Naive B cell (primary cell): ENCODE measurements at regions not wholly inside any gene's neighbourhood (a gene's known extent, or its start where the extent isn't known, plus 50 kb on each side); places are given as distances from the start of the nearest gene placed in this dataset.
A peak's percentile ranks its signal among the peaks of the same experiment; 100 is the strongest.
"Not testable (repeated sequence)": the region's sequence is repeated elsewhere in the genome, so short reads cannot be mapped to it uniquely, and the experiment has no call there.

Source experiments
- ATAC-seq, 2 donors: fragments of 150-1000 bp; cut with Tn5 transposase; 2 replicates each; pipeline ENCODE4 v1.10.0; 2021; ENCODE audit warnings: low read depth in 2 of 2, mild to moderate bottlenecking in 2 of 2, moderate library complexity in 2 of 2
- DNase-seq: peaks from one replicate; pipeline ENCODE4 v3.0.0; 2022
- H3K27ac Mint-ChIP-seq, 6 donors: one replicate each; pipeline ENCODE4 v1.8.0; 2020 to 2022; ENCODE audit warnings: mild to moderate bottlenecking in 6 of 6, mixed read lengths in 6 of 6, moderate library complexity in 5 of 6, inconsistent platforms in 2 of 6
- H3K27me3 Mint-ChIP-seq, 3 donors: one replicate each; pipeline ENCODE4 v1.8.0; 2021 to 2022; ENCODE audit warnings: mixed read lengths in 3 of 3, mild to moderate bottlenecking in 1 of 3
- H3K36me3 Mint-ChIP-seq, 2 donors: one replicate each; pipeline ENCODE4 v1.8.0; 2020 to 2022; ENCODE audit warnings: mixed read lengths in 2 of 2, inconsistent platforms in 1 of 2, mild to moderate bottlenecking in 1 of 2
- H3K4me1 Mint-ChIP-seq, 3 donors: one replicate each; pipeline ENCODE4 v1.8.0; 2020 to 2022; ENCODE audit warnings: mixed read lengths in 3 of 3, inconsistent platforms in 1 of 3, mild to moderate bottlenecking in 1 of 3, moderate library complexity in 1 of 3
- H3K4me3 Mint-ChIP-seq, 8 donors: one replicate each; pipeline ENCODE4 v1.8.0; 2020 to 2022; ENCODE audit warnings: mild to moderate bottlenecking in 8 of 8, mixed read lengths in 8 of 8, moderate library complexity in 8 of 8, inconsistent platforms in 2 of 8
- H3K9me3 Mint-ChIP-seq, 7 donors: one replicate each; pipeline ENCODE4 v1.8.0; 2020 to 2022; ENCODE audit warnings: mixed read lengths in 7 of 7, mild to moderate bottlenecking in 5 of 7, inconsistent platforms in 2 of 7, moderate library complexity in 1 of 7

DNA sequence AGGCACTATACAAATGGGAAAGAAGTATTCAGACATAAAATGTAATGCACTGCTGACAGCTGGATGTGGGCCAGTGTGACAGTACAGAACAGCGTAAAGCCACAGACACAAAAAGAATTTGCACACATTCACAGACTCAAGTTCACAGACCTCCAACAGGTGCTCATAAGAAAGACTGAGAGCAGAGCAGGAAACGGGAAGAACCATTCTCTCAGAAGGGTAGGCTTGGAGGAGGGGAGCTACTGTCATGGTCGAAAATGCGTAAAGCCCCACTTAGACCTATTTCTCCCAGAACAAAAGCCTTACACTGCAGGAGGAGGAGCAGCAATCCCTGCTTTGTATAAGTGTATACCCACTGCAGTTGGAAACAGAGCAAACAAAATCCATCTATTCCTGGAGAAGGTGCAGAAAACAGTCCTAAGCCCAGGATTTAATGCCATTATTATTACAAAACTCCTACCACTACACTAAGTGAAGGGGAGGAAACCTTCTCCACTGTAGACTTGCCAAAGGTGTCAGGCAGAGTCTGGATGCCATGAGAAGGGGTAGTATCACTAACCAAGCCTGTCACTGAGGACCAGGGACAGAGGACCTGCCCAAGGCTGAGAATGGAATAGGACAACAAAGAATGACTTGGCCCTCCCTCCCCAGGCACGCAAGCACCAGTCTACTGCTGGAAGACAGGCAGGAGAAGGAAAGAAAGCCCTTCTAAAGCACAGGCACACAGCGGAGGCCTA, 103.0 kb upstream of the FAM25C start:
- H3K4me3 Mint-ChIP-seq, H3K27me3 Mint-ChIP-seq, H3K36me3 Mint-ChIP-seq, H3K27ac Mint-ChIP-seq, H3K4me1 Mint-ChIP-seq, ATAC-seq, H3K9me3 Mint-ChIP-seq, DNase-seq: not testable (repeated sequence)

DNA sequence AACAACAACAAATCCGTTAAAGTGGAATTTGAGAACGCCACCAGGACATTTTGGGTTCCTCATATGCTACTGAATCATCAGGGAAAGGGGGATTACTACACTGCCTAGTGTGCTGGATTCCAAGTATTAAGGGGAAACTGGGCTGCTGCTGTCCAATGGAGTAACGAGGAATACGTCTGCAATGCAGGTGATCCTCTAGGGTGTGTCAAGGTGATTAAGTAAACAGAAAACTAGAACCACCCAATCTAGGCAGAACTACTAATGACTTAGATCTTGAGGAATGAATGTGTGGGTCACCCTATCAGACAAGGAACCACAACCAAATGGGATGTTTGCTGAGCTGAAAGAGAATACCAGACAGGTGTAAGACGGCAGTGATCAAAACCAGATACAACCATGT, 99.3 kb upstream of the FAM25C start:
- not testable (repeated sequence) for DNase-seq, H3K27ac Mint-ChIP-seq, H3K36me3 Mint-ChIP-seq, H3K9me3 Mint-ChIP-seq, H3K4me3 Mint-ChIP-seq, H3K4me1 Mint-ChIP-seq, H3K27me3 Mint-ChIP-seq, ATAC-seq

DNA sequence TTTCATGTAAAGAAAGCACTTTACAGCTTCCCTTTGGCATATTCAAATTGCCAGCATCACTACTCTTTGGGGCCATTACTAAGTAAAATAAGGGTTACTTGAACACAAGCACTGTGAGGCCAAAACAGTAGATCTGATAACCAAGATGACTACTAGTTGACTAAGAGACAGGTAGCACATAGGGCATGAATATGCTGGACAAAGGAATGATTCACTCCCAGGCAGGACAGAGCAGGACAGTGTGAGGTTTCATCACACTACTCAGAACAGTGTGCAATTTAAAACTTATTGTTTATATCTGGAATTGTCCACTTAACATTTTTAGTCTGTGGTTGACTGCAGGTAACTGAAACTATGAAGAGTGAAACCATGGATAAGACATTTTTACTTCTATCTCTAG, 91.1 kb upstream of the FAM25C start:
- ATAC-seq, DNase-seq, H3K27me3 Mint-ChIP-seq, H3K9me3 Mint-ChIP-seq, H3K4me3 Mint-ChIP-seq, H3K27ac Mint-ChIP-seq, H3K36me3 Mint-ChIP-seq, H3K4me1 Mint-ChIP-seq: not testable (repeated sequence)

DNA sequence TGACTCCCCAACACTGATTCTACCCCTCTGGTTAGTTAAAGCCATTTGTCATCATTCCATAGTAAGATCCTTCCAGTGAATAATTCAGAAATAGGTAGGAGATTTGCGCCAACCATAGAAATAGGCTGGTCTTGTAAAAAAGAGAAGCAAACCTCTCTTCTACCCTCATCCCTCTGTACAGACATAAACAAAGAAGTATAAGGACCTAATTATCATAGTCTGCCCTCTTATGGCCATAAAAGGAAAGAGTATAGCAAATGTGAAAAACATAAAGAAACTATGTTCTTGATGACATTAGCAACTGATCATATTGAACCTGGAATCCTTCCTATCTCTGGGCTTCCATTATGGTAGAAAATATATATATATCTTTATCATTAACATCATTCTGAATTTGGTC, 88.5 kb upstream of the FAM25C start:
- not testable (repeated sequence) for ATAC-seq, H3K27ac Mint-ChIP-seq, H3K4me1 Mint-ChIP-seq, H3K9me3 Mint-ChIP-seq, H3K27me3 Mint-ChIP-seq, DNase-seq, H3K36me3 Mint-ChIP-seq, H3K4me3 Mint-ChIP-seq

DNA sequence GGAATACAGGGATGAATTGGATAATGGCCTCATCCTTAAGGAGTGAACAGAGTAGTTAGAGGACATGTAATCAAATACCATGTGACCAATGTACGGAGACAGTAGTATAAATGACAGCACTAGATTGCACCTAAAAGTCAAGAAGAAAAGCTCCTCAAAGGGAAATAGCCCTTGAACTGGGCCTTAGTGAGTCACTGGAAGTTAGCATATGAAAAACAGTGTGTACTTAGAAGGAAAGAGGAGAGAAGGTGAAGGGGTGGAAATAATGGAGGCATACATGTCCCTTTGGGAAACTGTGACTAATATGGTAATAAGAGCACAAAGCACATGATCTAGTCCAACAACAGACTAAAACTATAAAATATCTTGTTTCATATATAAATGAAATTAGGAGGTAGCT, 84.9 kb upstream of the FAM25C start:
- not testable (repeated sequence) for H3K9me3 Mint-ChIP-seq, H3K27me3 Mint-ChIP-seq, H3K4me1 Mint-ChIP-seq, DNase-seq, H3K4me3 Mint-ChIP-seq, H3K36me3 Mint-ChIP-seq, ATAC-seq, H3K27ac Mint-ChIP-seq

DNA sequence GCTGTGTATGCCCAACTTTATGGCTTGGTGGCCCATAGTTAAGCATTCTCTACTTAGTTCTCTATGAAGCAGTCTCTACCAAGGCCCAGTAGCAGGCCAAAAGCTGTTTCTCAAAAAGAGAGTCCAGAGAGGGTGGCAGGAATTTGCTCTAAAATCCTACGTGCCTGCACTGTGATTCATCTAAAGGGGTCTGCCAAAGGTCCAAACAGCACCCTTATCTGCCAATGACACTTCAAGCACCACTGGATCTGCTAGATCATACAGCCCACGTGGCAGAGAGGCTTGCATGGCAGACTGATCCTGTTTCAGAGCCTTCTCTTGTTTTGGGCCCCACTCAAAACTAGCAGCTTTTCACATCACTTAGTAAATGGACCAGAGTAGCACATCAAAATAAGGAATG, 71.6 kb upstream of the FAM25C start:
- ATAC-seq, H3K36me3 Mint-ChIP-seq, H3K27me3 Mint-ChIP-seq, H3K27ac Mint-ChIP-seq, H3K4me3 Mint-ChIP-seq, H3K9me3 Mint-ChIP-seq, DNase-seq, H3K4me1 Mint-ChIP-seq: not testable (repeated sequence)

DNA sequence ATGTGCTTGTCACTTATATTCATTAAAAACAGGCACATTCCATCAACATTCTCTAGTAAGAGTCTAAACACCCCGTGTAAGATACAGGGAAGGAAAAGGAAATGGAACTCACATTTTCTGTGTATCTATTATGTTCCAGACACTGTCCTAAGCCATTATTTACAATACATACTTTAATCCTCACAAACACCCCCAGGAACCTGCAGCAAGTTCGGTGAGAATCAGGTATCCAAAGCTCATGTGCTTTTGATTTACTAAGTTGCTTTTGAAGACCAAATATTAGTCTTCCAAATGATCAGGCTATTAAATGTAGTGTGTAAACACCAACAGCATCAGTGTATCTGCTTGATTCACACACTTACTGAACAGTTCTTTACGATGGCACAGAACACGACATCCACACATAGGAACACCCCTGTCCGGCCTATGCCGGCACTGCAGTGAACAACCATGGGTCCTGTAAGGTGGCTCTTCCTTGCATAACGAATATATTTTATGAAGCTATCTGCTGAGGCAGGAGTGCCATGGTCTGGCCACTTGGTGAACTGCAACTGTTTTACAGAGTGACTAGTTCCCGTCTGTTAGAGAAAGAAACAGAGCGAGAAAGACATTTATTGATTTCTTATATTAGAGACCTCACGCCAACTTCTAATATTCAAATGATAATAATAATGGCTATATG, 64.5 kb upstream of the FAM25C start:
- ATAC-seq: peak; percentile 60 to 64
- H3K9me3 Mint-ChIP-seq, H3K4me3 Mint-ChIP-seq, DNase-seq, H3K27me3 Mint-ChIP-seq, H3K4me1 Mint-ChIP-seq, H3K27ac Mint-ChIP-seq, H3K36me3 Mint-ChIP-seq: not testable (repeated sequence)

DNA sequence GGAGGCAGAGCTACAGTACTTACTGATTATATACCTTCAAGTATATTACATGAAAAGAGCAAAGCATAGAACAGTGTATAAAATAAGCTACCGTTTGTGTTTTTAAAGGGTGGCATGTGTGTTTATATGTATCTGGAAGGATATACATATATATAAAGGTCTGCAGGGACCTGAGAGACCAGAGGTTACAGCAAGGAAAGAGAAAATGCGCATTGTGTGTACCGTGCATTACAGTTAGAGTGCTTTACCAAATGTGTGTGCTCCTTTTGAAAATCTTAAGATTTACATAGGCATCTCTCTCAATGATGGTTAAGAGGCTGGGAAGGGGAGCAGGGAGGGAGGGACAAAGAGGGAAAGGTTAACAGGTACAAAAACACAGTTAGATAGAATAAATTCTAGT, 55.8 kb upstream of the FAM25C start:
- not testable (repeated sequence) for H3K27ac Mint-ChIP-seq, ATAC-seq, H3K4me1 Mint-ChIP-seq, H3K9me3 Mint-ChIP-seq, DNase-seq, H3K4me3 Mint-ChIP-seq, H3K36me3 Mint-ChIP-seq, H3K27me3 Mint-ChIP-seq
